ENCODE measurements at regions not wholly inside any gene's neighbourhood (a gene's known extent, or its start where the extent isn't known, plus 50 kb on each side); places are given as distances from the start of the nearest gene placed in this dataset.

DNA sequence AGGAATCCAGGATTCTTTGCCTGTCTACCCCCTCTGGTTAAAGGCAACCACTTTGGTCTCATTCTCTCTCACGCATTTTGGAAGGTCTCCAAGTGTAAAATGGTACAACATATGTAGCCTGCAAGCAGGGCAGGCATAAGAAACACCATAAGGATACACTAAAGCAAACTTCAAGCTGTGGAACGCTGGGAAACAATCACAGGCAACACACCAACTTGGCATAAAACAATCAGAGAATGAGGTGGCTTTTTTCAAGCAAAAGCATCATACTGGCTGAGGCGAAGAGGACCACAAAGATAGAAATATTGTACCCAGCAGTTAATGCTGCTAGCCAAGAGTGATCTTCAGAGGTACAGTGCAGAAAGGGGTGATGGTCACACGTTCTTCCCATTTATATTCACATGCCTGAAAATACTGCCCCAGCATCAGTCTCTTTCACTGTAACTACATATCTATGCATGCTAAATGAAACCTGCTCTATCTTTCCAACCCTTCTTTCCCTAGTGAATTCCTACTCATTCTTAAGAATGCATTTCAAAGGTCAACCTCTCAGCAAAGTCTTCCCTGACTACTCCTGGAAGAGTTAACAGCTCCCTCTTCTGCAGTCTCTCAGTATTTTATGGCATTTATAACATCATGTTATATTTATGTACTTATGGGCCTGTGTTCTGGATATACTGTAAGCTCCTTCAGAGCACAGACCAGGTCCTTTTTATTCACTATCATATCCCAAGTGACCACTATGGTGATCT, 71.9 kb upstream of the GALNT5 start:
- intact Hi-C loops (cut with DNase I, micrococcal nuclease) = no loop called here
- no peak for DNase-seq

DNA sequence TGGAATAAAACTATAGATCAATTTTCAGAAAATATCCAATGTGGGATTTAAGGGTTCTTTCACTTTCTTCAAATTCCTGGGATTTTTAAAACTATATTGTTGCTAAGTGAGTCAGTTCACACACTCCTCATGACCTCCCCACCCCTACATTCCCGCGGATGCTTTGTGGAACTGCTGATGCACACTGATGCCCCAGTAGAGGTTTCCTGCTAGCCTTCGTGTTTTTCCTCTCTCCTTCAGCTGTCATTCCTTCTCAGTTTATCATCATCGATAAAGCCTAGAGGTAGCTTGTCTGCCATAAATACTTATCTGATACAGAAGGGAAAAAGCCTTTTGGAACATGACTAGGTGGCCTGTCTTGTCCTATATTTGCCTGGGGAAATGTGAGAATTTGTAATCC, 67.4 kb upstream of the GALNT5 start:
- intact Hi-C loops (cut with DNase I, micrococcal nuclease) = loop anchor here in 1 of 2 donors (10.0 kb wide), 1 partner anchor 1815 kb away; no protein-coding TSS in a partner anchor
- ATAC-seq (no peak), DNase-seq (no peak)

More for the DNA sequence above, 71.9 kb upstream of the GALNT5 start:
- peak; percentile 85 for ATAC-seq

DNA sequence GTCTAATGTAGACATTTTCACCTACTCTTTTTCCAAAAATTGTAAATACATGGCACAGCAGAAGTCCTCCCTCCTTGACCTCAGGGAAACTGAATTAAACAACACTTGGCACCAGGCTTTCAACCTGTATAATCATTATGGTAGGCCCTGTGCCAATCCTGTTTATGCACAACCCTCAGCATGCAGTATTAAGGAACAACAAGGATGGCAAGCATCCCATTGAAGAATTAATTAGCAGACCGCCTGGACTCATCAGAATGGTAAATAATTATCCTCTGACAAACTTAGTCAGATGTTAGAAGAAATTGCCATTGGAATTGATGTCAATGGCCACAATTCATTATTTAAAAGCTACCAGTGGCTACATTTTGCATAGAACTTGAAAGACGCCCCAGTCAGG, 66.3 kb upstream of the GALNT5 start:
- no peak for ATAC-seq
- intact Hi-C loops (cut with DNase I, micrococcal nuclease) = loop anchor here in 1 of 2 donors (10.0 kb wide), 1 partner anchor 1816 kb away; no protein-coding TSS in a partner anchor

DNA sequence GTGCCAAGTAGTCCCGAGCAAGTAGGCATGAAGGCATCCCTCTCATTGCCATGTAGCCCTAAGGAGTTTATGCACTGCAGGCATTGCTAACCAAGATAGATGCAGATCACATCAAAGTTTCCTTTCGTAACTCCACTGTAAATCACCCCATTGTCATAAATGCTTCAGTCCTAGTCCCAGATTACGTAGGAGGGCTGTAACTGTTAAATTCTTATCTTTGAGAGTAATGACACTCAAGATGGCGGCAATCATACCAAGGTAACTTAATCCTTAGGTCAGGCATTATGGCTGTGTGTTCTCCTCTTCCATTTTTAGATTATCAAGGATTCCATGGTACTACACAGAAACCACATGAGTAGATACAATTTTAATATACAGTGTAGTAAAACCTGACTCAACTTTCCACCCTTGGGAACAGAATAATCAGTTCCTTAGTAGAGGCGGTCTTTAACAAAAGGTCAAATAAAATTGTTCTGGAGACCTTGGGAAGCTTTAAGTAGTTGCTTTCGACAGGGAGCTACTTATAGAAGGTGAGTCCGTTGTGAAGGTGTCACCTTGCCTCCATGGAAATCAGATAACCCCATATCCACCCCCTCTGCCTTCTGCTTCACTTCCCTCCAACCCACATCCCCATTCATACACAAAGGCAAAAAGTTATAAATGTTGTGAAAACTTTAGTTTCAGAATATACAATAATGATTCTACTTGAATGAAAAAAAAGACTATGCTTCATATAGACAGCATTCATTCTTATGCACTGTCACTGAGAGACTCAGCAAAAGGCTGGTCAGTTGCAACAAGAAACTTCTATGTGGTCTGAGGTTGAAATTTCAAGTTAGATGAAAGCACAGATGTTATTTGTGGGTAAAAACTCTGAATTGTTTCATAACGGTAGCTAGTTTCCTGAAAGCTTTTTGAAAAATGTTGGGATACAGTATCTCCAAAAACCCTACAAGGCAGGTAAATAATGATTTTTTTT, 64.8 kb upstream of the GALNT5 start:
- intact Hi-C loops (cut with DNase I, micrococcal nuclease) = loop anchor here in 1 of 2 donors (10.0 kb wide), 1 partner anchor 1818 kb away; no protein-coding TSS in a partner anchor
- no peak for ATAC-seq
- no peak for DNase-seq

More for the DNA sequence above, 66.3 kb upstream of the GALNT5 start:
- DNase-seq = no peak

DNA sequence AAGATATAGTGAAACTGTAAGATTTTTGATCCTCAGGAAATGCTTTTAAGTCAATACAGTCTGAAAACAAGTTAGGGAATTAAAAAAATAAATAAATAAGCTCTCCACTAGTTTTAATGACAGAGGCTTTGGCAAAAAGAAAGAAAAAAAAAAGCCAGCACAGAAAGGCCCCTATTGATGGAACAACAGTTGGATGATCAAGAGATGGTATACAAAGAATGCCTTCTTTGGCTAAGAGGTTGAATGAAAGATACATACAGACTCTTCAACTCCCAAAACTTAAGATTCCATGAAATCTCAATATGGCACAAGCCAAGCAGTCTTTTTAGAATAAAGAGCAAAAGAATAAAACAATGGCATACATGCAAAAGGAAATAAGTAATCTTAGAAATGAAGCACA, 64.0 kb upstream of the GALNT5 start:
- intact Hi-C loops (cut with DNase I, micrococcal nuclease) = loop anchor here in 1 of 2 donors (10.0 kb wide), 1 partner anchor 1819 kb away; no protein-coding TSS in a partner anchor
- DNase-seq = no peak
- ATAC-seq = no peak

DNA sequence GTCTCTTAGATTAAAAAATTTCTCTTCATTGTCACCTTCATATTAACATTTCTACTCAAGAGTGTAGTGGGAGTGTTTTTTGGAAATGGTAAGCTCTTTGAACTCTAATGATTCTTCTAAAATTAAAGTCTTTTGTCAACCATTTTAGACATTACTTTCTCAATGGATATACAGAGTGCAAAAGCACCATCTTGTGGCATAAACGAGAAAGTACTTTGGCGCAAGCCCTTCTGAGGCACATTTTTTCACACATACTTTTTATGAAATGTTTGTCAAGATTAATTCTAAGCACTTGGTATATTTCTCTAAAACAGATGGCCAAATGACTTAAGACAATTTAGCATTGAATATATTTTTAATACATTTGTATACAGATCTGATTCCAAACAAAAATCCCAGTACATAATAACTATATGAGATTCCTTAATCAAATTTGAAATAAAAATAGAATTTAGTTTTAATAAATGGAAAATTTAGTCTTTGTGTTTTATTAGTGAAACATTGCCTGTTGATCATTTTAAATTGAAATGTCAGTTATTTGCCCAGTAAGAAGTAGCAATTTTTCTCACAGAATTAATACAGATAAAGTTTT, 63.3 kb upstream of the GALNT5 start:
- DNase-seq (peak in 1 of 2 donors; percentile 12), ATAC-seq (peak; percentile 70)
- intact Hi-C loops (cut with DNase I, micrococcal nuclease) = loop anchor here in 1 of 2 donors (10.0 kb wide), 1 partner anchor 1819 kb away; no protein-coding TSS in a partner anchor

DNA sequence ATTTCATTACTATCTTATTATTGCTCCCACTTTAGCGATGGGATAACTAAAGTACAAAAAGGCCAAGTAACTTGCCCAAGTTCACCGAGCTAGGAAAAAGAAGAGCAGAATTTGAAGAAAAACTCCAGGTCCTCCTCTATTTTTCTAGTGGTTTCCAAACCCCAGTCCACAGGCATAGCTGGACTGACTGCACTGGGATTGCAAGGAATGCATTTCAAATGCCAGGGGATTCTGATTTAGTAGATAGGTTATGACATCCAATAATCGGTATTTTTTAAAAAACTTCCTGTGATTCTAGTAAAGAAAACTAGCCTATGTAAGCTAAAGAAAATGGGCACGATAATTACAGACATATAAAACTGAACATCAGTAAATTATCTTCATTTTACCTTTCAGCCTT, 62.7 kb upstream of the GALNT5 start:
- intact Hi-C loops (cut with DNase I, micrococcal nuclease) = loop anchor here in 1 of 2 donors (10.0 kb wide), 1 partner anchor 1820 kb away; no protein-coding TSS in a partner anchor
- DNase-seq (no peak), ATAC-seq (no peak)

DNA sequence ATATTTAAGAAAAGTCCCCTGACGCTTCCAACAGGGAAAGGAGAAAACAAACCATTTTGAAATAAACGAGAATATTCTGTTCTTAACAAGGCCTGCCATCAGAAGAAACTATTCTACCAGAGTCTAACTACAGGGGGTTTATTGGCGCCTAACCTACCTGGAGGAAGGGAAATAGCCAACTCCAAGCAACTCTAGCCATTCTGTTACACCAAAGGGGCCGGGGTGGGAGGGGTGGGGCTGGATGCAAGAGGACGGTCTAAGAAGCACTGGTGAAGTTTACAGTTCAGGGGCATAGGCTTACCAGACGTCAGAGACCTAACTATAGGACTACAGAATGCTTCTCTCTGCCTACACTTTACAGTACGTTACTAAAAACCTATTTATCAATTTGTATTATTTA, 60.5 kb upstream of the GALNT5 start:
- intact Hi-C loops (cut with DNase I, micrococcal nuclease) = loop anchor here in 1 of 2 donors (10.0 kb wide), 1 partner anchor 1822 kb away; no protein-coding TSS in a partner anchor
- ATAC-seq (no peak), DNase-seq (no peak)

DNA sequence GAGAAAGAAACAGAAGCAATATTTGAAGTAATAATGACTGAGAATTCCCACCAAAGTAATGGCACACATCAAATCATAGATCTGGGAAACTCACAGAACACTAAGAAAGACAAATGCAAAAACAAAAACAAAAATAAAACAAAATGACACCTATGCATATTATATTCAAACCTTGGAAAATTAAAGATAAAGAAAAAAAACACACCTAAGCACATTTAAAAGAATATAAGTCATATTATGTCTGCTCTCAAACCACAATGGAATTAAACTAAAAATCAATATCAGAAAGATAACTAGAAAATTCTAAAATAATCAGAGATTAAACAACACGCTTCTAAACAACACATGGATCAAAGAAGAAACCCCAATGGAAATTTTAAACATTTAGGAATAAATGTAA, 59.7 kb upstream of the GALNT5 start:
- ATAC-seq (no peak), DNase-seq (no peak)
- intact Hi-C loops (cut with DNase I, micrococcal nuclease) = loop anchor here in 1 of 2 donors (10.0 kb wide), 1 partner anchor 1823 kb away; no protein-coding TSS in a partner anchor

DNA sequence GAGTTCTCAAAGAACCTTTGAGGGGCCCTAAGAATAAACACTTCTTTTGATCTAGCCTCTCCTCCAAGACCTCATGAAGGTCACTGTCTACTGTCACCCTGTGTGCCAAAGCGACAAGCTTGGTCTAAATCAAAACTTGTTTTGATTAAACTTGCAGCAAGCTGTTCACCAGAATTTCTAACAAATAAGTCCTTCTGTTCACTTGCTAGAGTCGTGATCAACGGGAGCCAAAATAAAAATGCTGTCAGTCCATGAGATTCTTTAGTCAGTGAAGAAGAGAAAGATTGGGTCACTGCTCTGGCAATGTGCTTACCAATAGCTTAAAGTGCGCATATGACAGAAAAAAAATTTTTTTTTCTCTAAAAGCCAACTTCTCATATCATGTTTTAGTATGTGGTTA, 53.9 kb upstream of the GALNT5 start:
- no peak for ATAC-seq
- DNase-seq = no peak
- intact Hi-C loops (cut with DNase I, micrococcal nuclease) = no loop called here

DNA sequence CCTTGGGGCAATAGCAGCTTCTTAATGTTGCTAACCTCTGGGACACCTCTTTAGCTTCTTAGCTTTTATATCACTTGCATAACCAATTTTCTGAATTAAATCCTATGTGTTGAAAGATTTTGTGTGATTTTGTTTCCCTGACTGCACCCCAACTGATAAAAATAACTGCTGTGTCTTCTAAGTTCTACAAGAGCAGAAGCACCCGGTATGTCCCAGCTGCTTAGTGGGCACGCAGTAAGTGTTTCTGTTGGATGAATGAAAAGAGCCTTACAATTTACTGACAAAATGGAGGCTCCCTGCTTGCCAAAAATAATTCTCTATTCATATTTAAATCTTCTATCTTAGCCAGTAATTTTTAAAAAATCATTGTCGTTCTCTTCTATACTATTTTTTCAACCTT, 53.1 kb upstream of the GALNT5 start:
- intact Hi-C loops (cut with DNase I, micrococcal nuclease) = no loop called here
- ATAC-seq (no peak), DNase-seq (no peak)

DNA sequence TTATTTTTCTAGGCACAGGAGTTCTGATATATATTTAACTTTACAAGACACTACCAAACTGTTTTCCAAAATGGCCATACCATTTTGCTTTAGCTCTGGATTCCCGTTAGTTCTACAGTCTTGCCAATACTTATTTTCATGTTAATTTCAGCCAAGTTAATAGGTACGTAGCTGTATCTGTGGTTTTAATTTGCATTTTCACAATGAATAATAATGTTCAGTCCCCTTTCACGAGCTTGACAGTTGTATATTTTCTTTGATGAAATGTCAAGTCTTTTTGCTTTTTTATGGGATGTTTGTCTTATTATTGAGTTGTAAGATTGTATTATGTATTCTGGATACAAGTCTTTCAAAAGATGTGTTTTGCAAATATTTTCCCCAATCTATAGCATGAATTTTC, 50.6 kb upstream of the GALNT5 start:
- no peak for ATAC-seq
- no peak for DNase-seq
- intact Hi-C loops (cut with DNase I, micrococcal nuclease) = no loop called here
